ENCODE measurements at regions not wholly inside any gene's neighbourhood (a gene's known extent, or its start where the extent isn't known, plus 50 kb on each side); places are given as distances from the start of the nearest gene placed in this dataset.

DNA sequence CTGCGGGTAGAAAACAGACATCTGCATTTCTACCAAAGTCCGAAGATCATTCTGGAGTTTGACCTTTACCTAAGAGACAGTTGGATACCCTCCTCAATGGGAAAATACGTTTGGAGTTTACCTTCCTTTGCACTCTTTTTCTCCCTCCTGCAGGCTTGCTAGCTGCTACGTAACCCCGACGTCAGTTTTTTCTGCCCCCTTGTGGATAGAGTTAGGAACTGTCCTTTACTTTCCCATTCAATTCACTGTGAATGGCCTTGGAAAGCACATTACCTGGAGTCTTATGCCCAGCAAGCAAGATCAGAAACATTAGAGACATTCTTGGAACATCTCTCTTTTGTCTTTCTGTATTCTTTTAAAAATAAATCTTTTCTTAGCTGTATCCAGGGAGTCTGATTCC lies 250.7 kb downstream of the NAP1L3 start:
- Histone ChIP-seq H3K36me3 (ENCODE audit: control insufficient read depth, insufficient read depth, low read length) (no peaks in the 10 kb centered on the region), H3K4me3 (replicated peaks; ENCODE audit: low read depth, low read length) (no peak overlapping the region), H3K27me3 (replicated peaks; ENCODE audit: control insufficient read depth, insufficient read depth, low read length) (no peaks in the 10 kb centered on the region)
- DNase-seq (ENCODE audit: extremely low read depth, insufficient read length), result no peak
- TF ChIP-seq, protein P1, sequence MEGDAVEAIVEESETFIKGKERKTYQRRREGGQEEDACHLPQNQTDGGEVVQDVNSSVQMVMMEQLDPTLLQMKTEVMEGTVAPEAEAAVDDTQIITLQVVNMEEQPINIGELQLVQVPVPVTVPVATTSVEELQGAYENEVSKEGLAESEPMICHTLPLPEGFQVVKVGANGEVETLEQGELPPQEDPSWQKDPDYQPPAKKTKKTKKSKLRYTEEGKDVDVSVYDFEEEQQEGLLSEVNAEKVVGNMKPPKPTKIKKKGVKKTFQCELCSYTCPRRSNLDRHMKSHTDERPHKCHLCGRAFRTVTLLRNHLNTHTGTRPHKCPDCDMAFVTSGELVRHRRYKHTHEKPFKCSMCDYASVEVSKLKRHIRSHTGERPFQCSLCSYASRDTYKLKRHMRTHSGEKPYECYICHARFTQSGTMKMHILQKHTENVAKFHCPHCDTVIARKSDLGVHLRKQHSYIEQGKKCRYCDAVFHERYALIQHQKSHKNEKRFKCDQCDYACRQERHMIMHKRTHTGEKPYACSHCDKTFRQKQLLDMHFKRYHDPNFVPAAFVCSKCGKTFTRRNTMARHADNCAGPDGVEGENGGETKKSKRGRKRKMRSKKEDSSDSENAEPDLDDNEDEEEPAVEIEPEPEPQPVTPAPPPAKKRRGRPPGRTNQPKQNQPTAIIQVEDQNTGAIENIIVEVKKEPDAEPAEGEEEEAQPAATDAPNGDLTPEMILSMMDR (IDR thresholded peaks at IDR 0.05; ENCODE audit: insufficient read depth, low read length, poor library complexity, severe bottlenecking), result peak; percentile 64

DNA sequence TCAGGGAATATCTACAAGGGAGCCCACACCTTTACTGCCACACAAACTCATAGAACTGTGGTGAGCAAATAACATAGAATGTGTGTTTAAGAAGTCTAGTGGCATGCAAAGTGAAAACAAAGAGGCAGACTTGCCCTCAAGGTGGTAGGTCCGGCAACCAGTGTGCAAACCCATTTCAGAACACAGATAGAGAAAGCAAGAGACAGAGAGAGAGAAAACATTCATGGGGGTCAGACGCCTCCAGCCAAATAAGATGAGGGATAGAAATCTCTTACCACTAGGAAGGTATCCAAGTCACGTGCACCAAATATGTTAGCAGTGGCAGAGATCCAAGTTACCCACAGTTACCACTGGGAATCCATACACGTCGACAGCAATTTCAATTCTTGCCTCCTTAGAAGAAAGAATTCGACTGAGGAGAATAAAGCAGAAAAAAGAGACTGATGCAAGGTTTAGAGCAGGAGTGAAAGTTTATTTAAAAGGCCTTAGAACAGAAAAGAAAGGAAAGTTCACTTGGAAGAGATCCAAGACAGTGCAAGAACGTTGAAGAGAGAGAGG lies 252.8 kb downstream of the NAP1L3 start:
- Histone ChIP-seq H3K4me3 (replicated peaks; ENCODE audit: low read depth, low read length) (no peak overlapping the region), H3K36me3 (ENCODE audit: control insufficient read depth, insufficient read depth, low read length) (no peaks in the 10 kb centered on the region), H3K27me3 (replicated peaks; ENCODE audit: control insufficient read depth, insufficient read depth, low read length) (no peaks in the 10 kb centered on the region)
- TF ChIP-seq, protein P1 (IDR thresholded peaks at IDR 0.05; ENCODE audit: insufficient read depth, low read length, poor library complexity, severe bottlenecking), result no peak
- no peak for DNase-seq (ENCODE audit: extremely low read depth, insufficient read length)

DNA sequence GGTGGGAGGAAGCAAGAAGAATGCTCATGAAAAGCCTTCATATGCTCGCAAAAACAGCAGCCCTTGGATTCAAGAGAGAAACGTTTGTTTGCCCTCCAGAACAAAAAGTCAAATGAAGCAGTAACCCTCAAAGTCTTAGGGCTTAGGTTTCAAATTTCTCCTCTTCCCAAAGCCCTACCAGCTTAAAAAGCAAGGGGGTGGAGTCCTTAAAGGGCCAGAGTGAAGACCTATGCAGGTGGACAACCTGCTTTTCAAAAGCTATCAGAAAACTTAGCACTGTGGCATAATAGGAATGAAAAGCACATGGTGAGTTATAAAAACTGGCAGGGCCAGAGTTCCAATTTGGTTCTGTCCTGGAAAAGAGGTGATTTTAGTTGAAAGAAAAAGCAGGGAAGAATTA lies 253.3 kb downstream of the NAP1L3 start:
- DNase-seq (ENCODE audit: extremely low read depth, insufficient read length), result no peak
- H3K4me3 ChIP-seq (replicated peaks; ENCODE audit: low read depth, low read length), result no peak overlapping the region
- H3K27me3 ChIP-seq (replicated peaks; ENCODE audit: control insufficient read depth, insufficient read depth, low read length), result no peaks in the 10 kb centered on the region
- H3K36me3 ChIP-seq (ENCODE audit: control insufficient read depth, insufficient read depth, low read length), result no peaks in the 10 kb centered on the region
- TF ChIP-seq, protein P1 (IDR thresholded peaks at IDR 0.05; ENCODE audit: insufficient read depth, low read length, poor library complexity, severe bottlenecking), result no peak

DNA sequence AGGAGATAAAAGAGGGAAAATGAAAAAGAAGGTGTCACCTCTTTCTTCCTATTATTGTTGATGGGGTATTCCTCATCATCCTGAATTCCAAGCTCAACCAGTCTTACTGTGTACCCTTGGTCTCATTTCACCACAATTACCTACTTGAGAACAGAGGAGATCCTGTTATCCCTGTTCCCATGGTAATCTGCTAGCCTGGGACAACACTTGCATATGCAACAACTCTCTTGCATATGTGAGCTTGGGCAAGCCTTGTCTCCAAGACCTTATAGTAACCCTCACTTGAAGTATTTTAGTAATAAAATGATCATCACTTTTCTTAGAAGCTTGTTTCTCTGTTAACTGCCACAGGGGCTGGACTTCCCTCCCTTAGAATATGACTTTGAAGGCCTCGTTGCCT lies 253.7 kb downstream of the NAP1L3 start:
- no peaks in the 10 kb centered on the region for H3K36me3 ChIP-seq (ENCODE audit: control insufficient read depth, insufficient read depth, low read length)
- TF ChIP-seq, protein P1 (IDR thresholded peaks at IDR 0.05; ENCODE audit: insufficient read depth, low read length, poor library complexity, severe bottlenecking), result no peak
- no peak for DNase-seq (ENCODE audit: extremely low read depth, insufficient read length)
- no peaks in the 10 kb centered on the region for H3K27me3 ChIP-seq (replicated peaks; ENCODE audit: control insufficient read depth, insufficient read depth, low read length)
- H3K4me3 ChIP-seq (replicated peaks; ENCODE audit: low read depth, low read length), result no peak overlapping the region

GRCh38 chrX:93404121-93404520 lies 269.3 kb downstream of the NAP1L3 start:
- no peak for DNase-seq (ENCODE audit: extremely low read depth, insufficient read length)
- TF ChIP-seq, protein P1 (IDR thresholded peaks at IDR 0.05; ENCODE audit: insufficient read depth, low read length, poor library complexity, severe bottlenecking), result no peak
- Histone ChIP-seq H3K27me3 (replicated peaks; ENCODE audit: control insufficient read depth, insufficient read depth, low read length) (no peaks in the 10 kb centered on the region), H3K4me3 (replicated peaks; ENCODE audit: low read depth, low read length) (no peak overlapping the region), H3K36me3 (ENCODE audit: control insufficient read depth, insufficient read depth, low read length) (no peaks in the 10 kb centered on the region)

GRCh38 chrX:93354651-93355050 lies 318.7 kb downstream of the NAP1L3 start:
- TF ChIP-seq, protein P1 (IDR thresholded peaks at IDR 0.05; ENCODE audit: insufficient read depth, low read length, poor library complexity, severe bottlenecking), result no peak
- DNase-seq (ENCODE audit: extremely low read depth, insufficient read length), result no peak
- no peaks in the 10 kb centered on the region for H3K27me3 ChIP-seq (replicated peaks; ENCODE audit: control insufficient read depth, insufficient read depth, low read length)
- H3K4me3 ChIP-seq (replicated peaks; ENCODE audit: low read depth, low read length), result no peak overlapping the region
- H3K36me3 ChIP-seq (ENCODE audit: control insufficient read depth, insufficient read depth, low read length), result no peaks in the 10 kb centered on the region

All from GM06990 (cell line).